GM12874 (cell line): ENCODE measurements at regions not wholly inside any gene's neighbourhood (a gene's known extent, or its start where the extent isn't known, plus 50 kb on each side); places are given as distances from the start of the nearest gene placed in this dataset.

Experiments used
- TF ChIP-seq, protein P1 (sequence below): IDR thresholded peaks from 2 replicates; pipeline ENCODE4 v1.5.1; 2011; ENCODE audit warnings: low read depth, mild to moderate bottlenecking, control low read depth, low read length, moderate library complexity; ENCODE audit not compliant: insufficient read depth

DNA sequence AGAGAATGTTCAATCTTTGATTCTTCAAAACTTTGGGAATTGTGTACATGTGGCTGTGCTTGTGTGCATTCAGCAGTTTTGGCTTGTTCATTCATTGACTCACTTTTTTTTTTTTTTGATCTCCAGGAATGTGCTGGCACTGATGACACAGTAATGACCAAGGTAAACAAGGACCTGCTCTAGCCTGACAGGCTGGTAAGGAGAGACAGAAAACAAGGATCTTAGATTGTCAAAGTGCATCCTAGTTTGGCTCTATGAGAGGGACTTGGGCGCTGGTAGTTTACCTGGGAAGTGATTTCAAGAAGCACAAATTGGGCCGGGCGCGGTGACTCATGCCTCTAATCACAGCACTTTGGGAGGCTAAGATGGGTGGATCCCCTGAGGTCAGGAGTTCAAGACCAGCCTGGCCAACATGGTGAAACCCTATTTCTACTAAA is 233.1 kb upstream of the WSCD1 start:
- TF ChIP-seq, protein P1, sequence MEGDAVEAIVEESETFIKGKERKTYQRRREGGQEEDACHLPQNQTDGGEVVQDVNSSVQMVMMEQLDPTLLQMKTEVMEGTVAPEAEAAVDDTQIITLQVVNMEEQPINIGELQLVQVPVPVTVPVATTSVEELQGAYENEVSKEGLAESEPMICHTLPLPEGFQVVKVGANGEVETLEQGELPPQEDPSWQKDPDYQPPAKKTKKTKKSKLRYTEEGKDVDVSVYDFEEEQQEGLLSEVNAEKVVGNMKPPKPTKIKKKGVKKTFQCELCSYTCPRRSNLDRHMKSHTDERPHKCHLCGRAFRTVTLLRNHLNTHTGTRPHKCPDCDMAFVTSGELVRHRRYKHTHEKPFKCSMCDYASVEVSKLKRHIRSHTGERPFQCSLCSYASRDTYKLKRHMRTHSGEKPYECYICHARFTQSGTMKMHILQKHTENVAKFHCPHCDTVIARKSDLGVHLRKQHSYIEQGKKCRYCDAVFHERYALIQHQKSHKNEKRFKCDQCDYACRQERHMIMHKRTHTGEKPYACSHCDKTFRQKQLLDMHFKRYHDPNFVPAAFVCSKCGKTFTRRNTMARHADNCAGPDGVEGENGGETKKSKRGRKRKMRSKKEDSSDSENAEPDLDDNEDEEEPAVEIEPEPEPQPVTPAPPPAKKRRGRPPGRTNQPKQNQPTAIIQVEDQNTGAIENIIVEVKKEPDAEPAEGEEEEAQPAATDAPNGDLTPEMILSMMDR = no peak

DNA sequence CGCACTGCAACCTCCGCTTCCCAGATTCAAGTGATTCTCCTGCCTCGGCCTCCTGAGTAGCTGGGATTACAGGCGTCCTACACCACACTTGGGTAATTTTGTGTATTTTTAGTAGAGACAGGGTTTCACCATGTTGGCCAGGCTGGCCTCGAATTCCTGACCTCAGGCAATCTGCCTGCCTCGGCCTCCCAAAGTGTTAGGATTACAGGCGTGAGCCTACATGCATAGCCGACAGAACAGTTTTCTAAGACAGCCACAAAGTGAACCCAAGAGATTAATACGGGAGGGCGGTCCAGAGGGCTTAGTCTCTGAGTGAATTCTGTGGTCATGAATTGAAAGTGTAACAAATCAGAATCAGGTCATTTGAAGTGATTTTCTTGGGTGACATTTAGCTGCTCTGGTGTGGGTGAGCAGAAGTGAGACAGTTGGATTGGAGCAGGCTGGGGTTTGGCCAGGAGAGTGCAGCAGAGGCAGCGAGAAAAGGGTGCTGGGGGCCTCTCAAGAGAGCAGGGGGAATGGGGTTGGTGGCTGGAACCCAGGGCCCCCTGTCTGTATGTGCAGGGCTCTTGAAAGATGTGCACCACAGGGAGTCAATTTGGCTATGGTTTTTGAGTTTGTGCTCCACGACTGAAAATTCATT is 231.4 kb upstream of the WSCD1 start:
- TF ChIP-seq, protein P1 = no peak

DNA sequence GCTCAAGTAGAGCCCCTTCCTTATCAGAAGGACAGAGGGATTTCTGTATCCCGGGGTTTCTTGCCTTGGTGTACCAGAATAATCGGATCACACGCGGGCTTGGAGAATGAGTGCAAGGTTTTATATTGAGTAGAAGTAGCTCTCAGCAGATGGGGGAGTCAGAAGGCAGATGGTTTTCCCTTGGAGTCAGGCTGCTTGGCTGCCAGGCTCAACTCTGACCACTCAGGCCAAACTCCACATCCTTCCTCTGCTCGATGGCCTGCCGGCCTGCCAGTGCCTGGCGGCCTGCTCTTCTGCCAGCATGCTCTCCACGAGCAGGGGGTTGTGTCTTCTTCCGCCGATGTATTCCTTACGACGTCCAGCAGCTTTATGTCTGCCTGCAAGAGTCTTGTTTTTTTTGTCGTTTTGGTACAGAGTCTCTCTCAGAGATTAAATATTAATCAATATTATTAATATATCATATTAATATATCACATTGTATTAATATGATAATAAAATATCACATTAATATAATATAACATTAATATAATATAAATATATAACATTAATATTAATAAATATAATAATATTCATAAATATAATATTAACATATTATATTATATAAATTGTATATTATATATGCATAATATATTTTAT is 229.2 kb upstream of the WSCD1 start:
- TF ChIP-seq, protein P1 = no peak

DNA sequence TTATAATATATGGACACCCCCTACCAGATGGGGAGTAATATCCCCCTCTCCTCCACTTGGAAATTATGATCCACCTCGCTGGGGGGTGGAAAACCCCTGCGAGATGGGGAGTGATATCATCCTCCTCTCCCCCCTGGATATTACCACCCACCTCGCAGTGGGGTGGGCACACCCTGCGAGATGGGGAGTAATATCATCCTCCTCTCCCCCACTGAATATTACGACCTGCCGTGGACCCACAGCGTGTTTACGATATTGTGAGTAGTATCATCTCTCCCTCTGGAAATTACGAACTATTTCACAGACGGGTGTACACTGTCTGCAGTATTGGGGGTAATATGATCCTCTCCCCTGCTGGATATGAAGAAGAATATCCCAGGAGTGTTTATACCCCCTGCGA is 228.3 kb upstream of the WSCD1 start:
- TF ChIP-seq, protein P1 = no peak

DNA sequence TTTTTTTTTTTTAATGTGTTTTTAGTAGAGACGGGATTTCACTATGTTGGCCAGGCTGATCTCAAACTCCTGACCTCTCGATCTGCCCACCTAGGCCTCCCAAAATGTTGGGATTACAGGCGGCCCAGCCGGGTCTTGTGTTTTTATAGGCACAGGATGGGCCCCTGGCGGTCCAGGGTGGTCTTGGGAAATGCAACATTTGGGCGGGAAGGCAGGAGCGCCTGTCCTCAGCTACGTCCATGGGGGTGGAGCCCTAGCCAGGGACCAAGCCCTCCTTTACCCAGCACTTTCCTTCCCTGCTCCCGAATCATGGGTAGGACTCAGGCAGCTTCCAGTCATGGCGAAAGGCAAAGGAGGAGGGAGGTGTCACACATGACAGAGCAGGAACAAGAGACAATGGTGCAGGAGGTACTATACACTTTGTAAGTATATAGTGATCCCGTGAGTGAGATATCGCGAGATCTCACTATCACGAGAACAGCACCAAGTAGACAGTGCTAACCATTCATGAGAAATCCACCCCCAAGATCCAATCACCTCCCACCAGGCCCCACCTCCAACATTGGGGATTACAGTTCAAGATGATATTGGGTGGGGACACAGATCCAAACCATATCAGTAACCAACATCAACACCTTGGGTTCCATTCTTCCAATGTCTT is 226.7 kb upstream of the WSCD1 start:
- TF ChIP-seq, protein P1 = no peak

DNA sequence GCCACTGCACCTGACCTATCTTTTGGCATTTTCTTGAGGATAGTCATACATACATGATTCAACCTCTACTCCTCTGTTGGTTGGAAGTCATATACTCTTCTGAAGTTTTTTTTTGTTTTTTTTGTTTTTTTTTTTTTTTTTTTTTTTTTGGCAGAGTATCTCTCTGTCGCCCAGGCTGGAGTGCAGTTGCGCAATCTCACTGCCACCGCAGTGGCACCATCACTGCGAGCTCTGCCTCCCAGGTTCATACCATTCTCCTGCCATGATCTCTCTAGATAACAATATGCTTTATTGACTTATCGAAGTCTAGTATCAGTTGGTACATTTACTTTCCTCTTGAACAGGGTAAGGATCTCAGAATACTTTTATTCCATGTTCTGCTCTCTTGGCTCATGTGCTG is 224.2 kb upstream of the WSCD1 start:
- TF ChIP-seq, protein P1 = no peak

DNA sequence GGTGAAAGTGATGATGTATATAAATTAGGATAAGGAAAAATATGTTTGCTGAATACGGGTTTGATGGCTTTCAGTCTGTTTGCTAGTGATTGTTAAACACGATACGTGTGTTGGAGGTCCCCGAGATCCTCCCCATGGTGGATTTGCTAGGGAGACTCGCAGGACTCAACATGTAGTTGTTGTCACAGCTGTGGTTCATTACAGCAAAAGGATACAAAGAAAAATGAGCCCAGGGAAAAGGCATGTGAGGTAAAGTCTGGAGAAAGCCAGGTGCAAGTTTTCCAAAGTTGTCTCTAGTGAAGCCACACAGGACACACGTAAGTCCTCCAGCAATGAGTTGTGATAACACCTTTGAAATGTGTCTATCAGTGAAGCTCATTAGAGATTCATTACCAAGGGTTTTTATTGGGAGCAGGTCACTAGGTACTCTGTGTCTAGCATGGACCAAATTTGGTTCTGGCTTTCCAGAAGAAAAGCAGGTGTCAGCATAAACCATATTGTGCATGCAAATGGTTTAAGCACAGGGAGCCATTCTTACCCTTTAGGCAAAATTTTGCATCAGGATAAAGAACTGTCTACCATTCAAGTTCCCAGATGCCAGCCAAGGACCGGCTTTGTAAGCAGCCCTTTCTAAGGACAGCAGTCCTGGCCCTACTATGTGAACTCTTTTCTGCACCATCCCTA is 215.2 kb upstream of the WSCD1 start:
- TF ChIP-seq, protein P1 = no peak
